ENCODE measurements at regions not wholly inside any gene's neighbourhood (a gene's known extent, or its start where the extent isn't known, plus 50 kb on each side); places are given as distances from the start of the nearest gene placed in this dataset.
"Not testable (repeated sequence)": the region's sequence is repeated elsewhere in the genome, so short reads cannot be mapped to it uniquely, and the experiment has no call there.

DNA sequence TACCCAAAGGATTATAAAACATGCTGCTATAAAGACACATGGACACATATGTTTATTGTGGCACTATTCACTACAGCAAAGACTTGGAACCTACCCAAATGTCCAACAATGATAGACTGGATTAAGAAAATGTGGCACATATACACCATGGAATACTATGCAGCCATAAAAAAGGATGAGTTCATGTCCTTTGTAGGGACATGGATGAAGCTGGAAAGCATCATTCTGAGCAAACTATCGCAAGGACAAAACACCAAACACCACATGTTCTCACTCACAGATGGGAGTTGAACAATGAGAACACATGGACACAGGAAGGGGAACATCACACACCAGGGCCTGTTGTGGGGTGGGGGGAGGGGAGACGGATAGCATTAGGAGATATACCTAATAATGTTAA, 101.3 kb upstream of the CAST start:
- TF ChIP-seq, protein P1, sequence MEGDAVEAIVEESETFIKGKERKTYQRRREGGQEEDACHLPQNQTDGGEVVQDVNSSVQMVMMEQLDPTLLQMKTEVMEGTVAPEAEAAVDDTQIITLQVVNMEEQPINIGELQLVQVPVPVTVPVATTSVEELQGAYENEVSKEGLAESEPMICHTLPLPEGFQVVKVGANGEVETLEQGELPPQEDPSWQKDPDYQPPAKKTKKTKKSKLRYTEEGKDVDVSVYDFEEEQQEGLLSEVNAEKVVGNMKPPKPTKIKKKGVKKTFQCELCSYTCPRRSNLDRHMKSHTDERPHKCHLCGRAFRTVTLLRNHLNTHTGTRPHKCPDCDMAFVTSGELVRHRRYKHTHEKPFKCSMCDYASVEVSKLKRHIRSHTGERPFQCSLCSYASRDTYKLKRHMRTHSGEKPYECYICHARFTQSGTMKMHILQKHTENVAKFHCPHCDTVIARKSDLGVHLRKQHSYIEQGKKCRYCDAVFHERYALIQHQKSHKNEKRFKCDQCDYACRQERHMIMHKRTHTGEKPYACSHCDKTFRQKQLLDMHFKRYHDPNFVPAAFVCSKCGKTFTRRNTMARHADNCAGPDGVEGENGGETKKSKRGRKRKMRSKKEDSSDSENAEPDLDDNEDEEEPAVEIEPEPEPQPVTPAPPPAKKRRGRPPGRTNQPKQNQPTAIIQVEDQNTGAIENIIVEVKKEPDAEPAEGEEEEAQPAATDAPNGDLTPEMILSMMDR (IDR thresholded peaks at IDR 0.05) = not testable (repeated sequence)
- TF ChIP-seq POLR2A (IDR thresholded peaks at IDR 0.05) = not testable (repeated sequence)

Data from uterus (tissue), 2 donors.